ENCODE measurements at regions not wholly inside any gene's neighbourhood (a gene's known extent, or its start where the extent isn't known, plus 50 kb on each side); places are given as distances from the start of the nearest gene placed in this dataset.

GRCh38 chr4:15130441-15130840 lies 128.2 kb downstream of the CPEB2 start:
- TF ChIP-seq EZH2phosphoT487 (IDR thresholded peaks at IDR 0.05; ENCODE audit: low read length) = no peak
- TF ChIP-seq CTCF (IDR thresholded peaks at IDR 0.05; ENCODE audit: low read length) = no peak
- no peak for TF ChIP-seq EZH2 (optimal IDR thresholded peaks at IDR 0.05; ENCODE audit: low read depth, low read length)
